GM12865 (cell line): ENCODE measurements at regions not wholly inside any gene's neighbourhood (a gene's known extent, or its start where the extent isn't known, plus 50 kb on each side); places are given as distances from the start of the nearest gene placed in this dataset.

Experiments used
- DNase-seq: peaks from one replicate; pipeline ENCODE4 v3.0.0; 2010; ENCODE audit warnings: low read depth
- H3K4me3 ChIP-seq: 2 replicates; pipeline ENCODE4 v1.5.1; 2011; ENCODE audit warnings: mild to moderate bottlenecking, low read depth, low read length, control low read depth
- TF ChIP-seq, protein P1 (sequence below): IDR thresholded peaks from 2 replicates; pipeline ENCODE4 v1.5.1; 2011; ENCODE audit warnings: low read length, control low read depth, low read depth, inconsistent platforms; ENCODE audit not compliant: insufficient read depth; ENCODE audit errors: missing control alignments

DNA sequence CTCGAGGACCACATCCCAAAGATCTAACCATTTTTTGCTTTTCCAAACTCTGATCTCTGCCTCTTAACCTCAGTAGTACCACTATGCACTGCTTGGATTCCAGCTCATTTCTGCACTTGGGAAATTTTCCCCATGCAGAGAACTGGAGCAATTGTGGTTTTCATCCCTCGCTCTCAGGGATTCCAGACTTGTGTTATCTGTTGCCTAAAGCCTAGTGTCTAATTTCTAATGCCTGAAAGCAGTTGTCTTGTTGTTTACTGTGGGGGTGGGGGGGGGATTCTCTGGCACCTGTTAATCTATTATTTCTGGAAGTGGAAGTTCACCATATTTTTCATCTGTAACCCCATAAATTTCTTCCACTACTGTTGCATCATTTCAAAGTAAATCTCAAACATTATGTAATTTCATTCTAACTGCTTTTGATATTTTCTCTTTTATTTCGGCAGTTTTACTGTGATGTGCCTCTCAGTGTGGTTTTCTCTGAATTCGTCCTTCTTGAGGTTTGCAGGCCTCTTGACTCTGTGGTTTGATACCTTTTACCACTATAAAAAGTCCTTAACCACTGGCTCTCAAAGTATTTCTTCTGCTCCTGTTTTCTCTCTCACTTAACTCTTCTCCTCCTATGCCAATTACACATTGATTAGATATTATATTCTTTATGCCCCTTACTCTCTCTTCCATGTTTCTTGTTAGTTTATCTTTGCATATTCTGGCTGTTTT is 205.6 kb upstream of the EOLA2 start:
- H3K4me3 ChIP-seq: no peak overlapping the region
- TF ChIP-seq, protein P1, sequence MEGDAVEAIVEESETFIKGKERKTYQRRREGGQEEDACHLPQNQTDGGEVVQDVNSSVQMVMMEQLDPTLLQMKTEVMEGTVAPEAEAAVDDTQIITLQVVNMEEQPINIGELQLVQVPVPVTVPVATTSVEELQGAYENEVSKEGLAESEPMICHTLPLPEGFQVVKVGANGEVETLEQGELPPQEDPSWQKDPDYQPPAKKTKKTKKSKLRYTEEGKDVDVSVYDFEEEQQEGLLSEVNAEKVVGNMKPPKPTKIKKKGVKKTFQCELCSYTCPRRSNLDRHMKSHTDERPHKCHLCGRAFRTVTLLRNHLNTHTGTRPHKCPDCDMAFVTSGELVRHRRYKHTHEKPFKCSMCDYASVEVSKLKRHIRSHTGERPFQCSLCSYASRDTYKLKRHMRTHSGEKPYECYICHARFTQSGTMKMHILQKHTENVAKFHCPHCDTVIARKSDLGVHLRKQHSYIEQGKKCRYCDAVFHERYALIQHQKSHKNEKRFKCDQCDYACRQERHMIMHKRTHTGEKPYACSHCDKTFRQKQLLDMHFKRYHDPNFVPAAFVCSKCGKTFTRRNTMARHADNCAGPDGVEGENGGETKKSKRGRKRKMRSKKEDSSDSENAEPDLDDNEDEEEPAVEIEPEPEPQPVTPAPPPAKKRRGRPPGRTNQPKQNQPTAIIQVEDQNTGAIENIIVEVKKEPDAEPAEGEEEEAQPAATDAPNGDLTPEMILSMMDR: no peak
- DNase-seq: no peak

DNA sequence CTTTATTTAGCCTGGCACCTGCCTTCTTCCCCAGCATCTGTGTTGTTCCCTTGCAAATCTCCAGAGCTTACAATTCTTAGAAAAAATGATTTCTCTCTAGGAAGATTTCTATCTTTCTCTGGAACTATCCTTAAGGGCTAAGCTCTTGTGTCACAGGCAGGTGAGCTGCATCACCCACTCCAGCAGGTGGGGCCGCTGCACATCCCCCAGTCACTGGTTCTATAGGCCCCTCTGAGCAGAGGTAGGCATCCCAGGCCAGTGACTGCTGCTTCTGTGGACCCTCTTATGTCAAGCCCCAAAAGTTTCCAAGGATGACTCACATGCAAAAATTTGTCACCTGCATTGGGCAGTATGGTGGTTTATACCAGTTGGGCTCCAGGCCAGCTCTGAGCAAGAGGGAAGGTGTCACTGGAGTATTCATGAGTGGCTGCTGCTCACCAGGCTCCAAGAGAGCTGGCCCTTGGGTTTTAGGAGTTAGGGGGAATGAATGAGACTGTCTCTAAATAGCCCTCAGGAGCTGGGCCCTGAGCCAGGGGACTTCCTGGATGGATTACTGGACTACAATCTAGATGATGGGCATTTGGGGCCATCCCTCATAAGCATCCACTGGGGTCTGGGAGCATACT is 208.1 kb upstream of the EOLA2 start:
- DNase-seq: no peak
- TF ChIP-seq, protein P1: no peak
- H3K4me3 ChIP-seq: no peak overlapping the region

DNA sequence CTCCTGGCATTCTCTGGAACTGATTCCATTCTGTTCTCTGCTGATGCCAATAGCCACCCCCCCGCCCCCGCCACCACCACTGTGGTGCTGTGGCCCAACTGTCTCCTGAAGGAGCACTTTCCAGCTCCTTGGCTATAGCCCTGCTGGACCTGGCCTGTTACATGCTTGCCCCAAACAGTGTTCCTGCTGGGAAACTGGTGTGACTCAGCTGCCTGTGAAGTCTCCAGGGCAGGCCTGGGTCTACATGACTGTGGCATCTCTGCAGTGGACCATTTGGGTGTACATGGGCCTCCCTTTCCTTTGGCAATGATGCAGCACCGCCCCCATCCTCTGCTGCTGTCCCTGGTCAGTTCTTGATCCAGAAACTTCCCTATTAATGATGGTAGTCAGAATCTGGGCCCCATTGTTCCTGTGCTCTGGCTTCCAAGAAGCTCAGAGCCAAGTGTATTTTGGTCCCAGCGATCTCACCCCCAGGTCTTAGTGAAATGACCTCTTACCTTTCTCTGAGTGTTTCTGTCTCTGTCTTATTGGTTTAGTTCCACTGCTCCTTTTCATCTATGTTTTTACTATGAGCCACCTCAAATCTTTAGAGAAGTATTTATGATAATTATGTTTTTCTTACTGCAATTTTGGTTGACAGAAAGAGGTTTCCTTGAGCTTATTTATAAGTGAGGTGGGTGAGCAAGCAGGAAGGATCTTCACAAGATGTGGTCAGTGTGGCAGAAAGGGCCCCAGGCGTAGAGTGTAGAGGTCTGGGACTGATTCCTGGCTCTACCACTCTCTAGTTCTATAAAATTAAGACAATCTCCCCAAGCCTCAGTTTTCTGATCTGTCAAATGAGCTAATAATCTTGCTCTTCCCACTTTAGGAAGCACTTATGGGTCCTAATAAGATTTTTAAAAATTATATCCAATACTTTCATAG is 210.7 kb upstream of the EOLA2 start:
- DNase-seq: no peak
- H3K4me3 ChIP-seq: no peak overlapping the region
- TF ChIP-seq, protein P1: no peak

DNA sequence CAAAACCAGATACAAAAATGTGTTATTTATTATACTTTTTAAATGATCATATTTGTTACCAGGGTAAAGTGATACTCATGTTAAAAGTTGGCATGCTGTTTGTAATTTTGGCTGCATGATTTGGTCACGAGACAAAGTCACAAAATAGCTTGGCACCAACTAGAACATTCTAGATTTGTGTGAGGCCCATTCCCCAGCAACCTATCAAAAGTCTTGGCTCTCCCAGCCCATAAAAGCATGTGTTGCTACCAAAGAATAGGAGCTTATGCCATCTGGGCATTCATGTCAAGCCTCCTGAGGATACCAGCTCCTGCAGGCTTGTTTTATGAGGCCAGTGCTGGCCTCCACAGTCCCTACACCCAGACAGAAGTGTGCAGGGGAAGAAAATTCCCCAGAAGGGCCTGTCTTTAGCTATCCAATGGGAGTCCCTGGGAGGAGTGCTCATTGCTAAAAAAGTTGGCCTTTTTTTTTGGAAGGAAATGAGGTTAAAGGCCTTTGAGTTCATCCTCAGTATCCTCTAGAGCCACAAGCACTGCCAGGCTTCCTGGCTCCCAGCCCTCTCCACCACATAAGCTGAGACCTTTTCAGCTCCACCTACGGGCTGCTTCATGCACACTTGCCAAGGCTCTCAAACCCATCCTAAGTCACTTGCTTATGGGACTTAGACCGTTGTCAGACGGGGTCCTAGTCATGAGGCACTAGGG is 211.9 kb upstream of the EOLA2 start:
- DNase-seq: no peak
- no peak overlapping the region for H3K4me3 ChIP-seq
- TF ChIP-seq, protein P1: no peak

DNA sequence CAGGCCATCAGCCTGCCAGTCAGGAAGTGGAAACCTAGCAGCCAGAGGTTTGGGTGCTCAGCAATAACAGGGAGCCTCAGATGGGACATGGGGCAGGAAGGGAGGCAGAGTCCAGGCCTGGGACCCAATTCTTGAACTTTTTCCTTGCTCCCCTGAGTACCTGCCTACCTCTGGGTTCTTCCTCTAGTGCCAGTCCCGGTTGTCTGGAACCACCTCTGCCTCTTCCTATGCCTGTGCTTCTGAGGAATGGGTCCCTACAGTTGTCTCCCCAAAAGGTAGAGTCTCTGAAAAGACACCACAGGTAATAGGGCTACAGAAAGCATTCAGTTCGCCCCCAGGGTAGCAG is 212.4 kb upstream of the MAMLD1 start:
- H3K4me3 ChIP-seq: no peak overlapping the region
- DNase-seq: no peak

DNA sequence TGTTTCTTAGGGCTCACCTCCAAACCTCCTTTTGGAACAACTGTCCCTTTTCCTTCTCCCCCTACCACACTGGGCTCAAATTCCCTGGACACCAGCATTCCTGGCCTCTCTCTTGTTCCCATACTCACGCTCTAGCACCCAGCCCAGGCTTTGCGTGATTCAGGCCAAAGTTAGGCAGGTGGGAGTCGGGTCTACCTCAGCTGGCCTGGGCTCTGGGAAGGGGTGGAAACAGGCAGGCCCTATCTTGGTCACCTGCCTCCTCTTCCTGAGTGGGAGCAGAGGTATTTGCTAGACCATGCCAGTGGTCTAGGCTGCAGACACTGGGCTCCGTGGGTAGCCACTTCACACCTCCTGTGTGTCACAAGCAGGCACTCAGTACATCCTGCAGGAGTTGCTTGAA is 211.1 kb upstream of the MAMLD1 start:
- no peak overlapping the region for H3K4me3 ChIP-seq
- no peak for DNase-seq
- TF ChIP-seq, protein P1: no peak

More for the DNA sequence above, 212.4 kb upstream of the MAMLD1 start:
- TF ChIP-seq, protein P1: no peak
